ENCODE measurements at regions not wholly inside any gene's neighbourhood (a gene's known extent, or its start where the extent isn't known, plus 50 kb on each side); places are given as distances from the start of the nearest gene placed in this dataset.

DNA sequence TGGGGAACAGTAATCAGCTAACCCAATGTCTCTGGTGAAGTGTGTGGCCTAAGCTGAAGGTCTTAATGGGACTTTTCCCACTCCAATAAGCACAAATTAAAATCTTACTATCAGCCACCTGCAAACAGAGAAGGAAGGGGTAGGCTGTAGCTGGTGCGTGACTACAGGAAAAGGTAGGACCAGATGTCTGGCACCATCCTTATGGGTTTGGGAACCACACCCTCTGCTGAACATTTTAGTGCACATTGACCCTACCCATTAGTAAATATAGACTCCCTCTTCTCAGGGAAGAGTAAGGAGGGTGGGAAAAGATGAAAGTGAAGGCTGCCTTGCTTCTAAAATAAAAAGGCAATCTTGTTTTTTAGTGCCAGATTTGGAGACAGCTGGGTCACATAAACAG lies 602.8 kb downstream of the FAT4 start (continued):
- no peak for TF ChIP-seq KAT2A (conservative IDR thresholded peaks at IDR 0.05; ENCODE audit: control insufficient read depth, low read depth, low read length)
- TF ChIP-seq, protein P1, sequence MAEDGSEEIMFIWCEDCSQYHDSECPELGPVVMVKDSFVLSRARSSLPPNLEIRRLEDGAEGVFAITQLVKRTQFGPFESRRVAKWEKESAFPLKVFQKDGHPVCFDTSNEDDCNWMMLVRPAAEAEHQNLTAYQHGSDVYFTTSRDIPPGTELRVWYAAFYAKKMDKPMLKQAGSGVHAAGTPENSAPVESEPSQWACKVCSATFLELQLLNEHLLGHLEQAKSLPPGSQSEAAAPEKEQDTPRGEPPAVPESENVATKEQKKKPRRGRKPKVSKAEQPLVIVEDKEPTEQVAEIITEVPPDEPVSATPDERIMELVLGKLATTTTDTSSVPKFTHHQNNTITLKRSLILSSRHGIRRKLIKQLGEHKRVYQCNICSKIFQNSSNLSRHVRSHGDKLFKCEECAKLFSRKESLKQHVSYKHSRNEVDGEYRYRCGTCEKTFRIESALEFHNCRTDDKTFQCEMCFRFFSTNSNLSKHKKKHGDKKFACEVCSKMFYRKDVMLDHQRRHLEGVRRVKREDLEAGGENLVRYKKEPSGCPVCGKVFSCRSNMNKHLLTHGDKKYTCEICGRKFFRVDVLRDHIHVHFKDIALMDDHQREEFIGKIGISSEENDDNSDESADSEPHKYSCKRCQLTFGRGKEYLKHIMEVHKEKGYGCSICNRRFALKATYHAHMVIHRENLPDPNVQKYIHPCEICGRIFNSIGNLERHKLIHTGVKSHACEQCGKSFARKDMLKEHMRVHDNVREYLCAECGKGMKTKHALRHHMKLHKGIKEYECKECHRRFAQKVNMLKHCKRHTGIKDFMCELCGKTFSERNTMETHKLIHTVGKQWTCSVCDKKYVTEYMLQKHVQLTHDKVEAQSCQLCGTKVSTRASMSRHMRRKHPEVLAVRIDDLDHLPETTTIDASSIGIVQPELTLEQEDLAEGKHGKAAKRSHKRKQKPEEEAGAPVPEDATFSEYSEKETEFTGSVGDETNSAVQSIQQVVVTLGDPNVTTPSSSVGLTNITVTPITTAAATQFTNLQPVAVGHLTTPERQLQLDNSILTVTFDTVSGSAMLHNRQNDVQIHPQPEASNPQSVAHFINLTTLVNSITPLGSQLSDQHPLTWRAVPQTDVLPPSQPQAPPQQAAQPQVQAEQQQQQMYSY (CRISPR knock-in tag; IDR thresholded peaks at IDR 0.05) = no peak

DNA sequence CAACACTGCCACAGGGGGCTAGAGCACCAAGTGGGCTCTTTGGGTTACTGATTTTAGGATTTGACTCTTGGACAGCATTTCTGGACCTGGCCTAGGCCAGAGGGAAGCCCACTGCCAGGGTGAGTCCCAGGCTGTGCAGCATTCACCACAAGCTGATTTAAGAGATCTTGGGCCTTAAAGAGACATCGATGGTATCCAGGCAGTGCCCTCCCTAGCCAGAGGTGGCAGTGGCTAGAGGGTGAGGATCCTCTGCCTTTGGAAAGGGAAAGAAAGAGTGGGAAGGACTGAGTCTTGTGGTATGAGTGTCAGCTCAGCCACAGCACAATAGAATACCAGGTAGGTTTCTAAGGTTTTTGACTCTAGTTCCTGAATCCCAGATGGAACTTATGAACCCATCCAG lies 613.9 kb downstream of the FAT4 start:
- ChIA-PET POLR2A (no interaction called here), RAD21 (ENCODE audit: unreplicated experiment) (no interaction called here), CTCF (no interaction called here), SMC1A (ENCODE audit: uncharacterized antibody, unreplicated experiment) (no interaction called here)
- intact Hi-C loops (cut with micrococcal nuclease; ENCODE audit: unreplicated experiment) = no loop called here
- no peaks in the 10 kb centered on the region for H3K27me3 ChIP-seq (replicated peaks in 1 of 2; ENCODE audit: control insufficient read depth in 2 of 2, insufficient read depth in 2 of 2, low read length in 1 of 2)
- no peak for TF ChIP-seq CHD1 (IDR thresholded peaks at IDR 0.05; ENCODE audit: low read depth, low read length)
- TF ChIP-seq SMARCA5 (IDR thresholded peaks at IDR 0.05) = no peak
- TF ChIP-seq NFYA (IDR thresholded peaks at IDR 0.05; ENCODE audit: borderline replicate concordance, low read depth, low read length) = no peak
- TF ChIP-seq HCFC1 (IDR thresholded peaks at IDR 0.05; ENCODE audit: low read length) = no peak
- TF ChIP-seq, protein P2, sequence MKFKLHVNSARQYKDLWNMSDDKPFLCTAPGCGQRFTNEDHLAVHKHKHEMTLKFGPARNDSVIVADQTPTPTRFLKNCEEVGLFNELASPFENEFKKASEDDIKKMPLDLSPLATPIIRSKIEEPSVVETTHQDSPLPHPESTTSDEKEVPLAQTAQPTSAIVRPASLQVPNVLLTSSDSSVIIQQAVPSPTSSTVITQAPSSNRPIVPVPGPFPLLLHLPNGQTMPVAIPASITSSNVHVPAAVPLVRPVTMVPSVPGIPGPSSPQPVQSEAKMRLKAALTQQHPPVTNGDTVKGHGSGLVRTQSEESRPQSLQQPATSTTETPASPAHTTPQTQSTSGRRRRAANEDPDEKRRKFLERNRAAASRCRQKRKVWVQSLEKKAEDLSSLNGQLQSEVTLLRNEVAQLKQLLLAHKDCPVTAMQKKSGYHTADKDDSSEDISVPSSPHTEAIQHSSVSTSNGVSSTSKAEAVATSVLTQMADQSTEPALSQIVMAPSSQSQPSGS (IDR thresholded peaks at IDR 0.05; ENCODE audit: low read length) = no peak
- TF ChIP-seq RFX5 (IDR thresholded peaks at IDR 0.05; ENCODE audit: low read depth, low read length) = no peak
- TF ChIP-seq RCOR1 (conservative IDR thresholded peaks at IDR 0.05; ENCODE audit: low read depth, low read length) = no peak
- TF ChIP-seq SMAD1 (IDR thresholded peaks at IDR 0.05; ENCODE audit: low read depth, partially characterized antibody) = no peak
- no peak overlapping the region for H3K9ac ChIP-seq (ENCODE audit: control insufficient read depth, insufficient read depth, low read length)
- no peak for ATAC-seq
- H3K27ac ChIP-seq (ENCODE audit: control insufficient read depth, insufficient read depth) = no peak overlapping the region
- BruUV-seq (replicated peaks) = no TSS peak
- no peak for DNase-seq (ENCODE audit: low read depth, low spot score)
- in situ Hi-C loops (cut with MboI) = no loop called here
- H2AFZ ChIP-seq (ENCODE audit: control insufficient read depth, low read depth, low read length) = no peak overlapping the region
- H3K9me3 ChIP-seq (replicated peaks; ENCODE audit: control insufficient read depth, insufficient read depth, low read length) = no peaks in the 10 kb centered on the region
- WGBS (ENCODE audit: insufficient coverage, insufficient replicate concordance, low lambda C conversion rate, missing lambda C conversion rate) = 0% methylated on average over 1 of the region's 1 CpG
- H3K79me2 ChIP-seq (ENCODE audit: control insufficient read depth, insufficient read depth, low read length) = no peaks in the 10 kb centered on the region
- no peak overlapping the region for H3K4me2 ChIP-seq (ENCODE audit: control insufficient read depth, insufficient read depth)
- H3K4me1 ChIP-seq (ENCODE audit: control insufficient read depth, insufficient read depth, low read length) = no peaks in the 10 kb centered on the region
- no peak for FAIRE-seq
- H3K4me3 ChIP-seq = no peak overlapping the region
- no peaks in the 10 kb centered on the region for H4K20me1 ChIP-seq (ENCODE audit: control insufficient read depth, insufficient read depth)
- H3K36me3 ChIP-seq (ENCODE audit: control insufficient read depth in 2 of 2, insufficient read depth in 2 of 2, low read length in 1 of 2) = no peaks in the 10 kb centered on the region
